GM12891 (cell line): ENCODE measurements at regions not wholly inside any gene's neighbourhood (a gene's known extent, or its start where the extent isn't known, plus 50 kb on each side); places are given as distances from the start of the nearest gene placed in this dataset.

Experiments used
- PAX5 ChIP-seq: IDR thresholded peaks from 2 replicates; pipeline ENCODE4 v1.6.1; 2011; ENCODE audit warnings: low read length, moderate library complexity, mild to moderate bottlenecking; ENCODE audit not compliant: insufficient read depth, severe bottlenecking
- POLR2A ChIP-seq: IDR thresholded peaks from 2 replicates; pipeline ENCODE4 v1.6.1; 2011; ENCODE audit warnings: low read depth, low read length, control low read depth
- POLR2AphosphoS5 ChIP-seq: IDR thresholded peaks from 2 replicates; pipeline ENCODE4 v1.6.1; 2011; ENCODE audit warnings: low read depth, low read length, control low read depth

GRCh38 chr6:104123227-104123626 is 736.5 kb downstream of the HACE1 start:
- TF ChIP-seq POLR2A (no peak), POLR2AphosphoS5 (no peak), PAX5 (no peak)
